ENCODE measurements at regions not wholly inside any gene's neighbourhood (a gene's known extent, or its start where the extent isn't known, plus 50 kb on each side); places are given as distances from the start of the nearest gene placed in this dataset.

- DNase-seq (ENCODE audit: low spot score), result no peak
- ChIA-PET CTCF (no interaction called here), POLR2A (ENCODE audit: low non-redundant PET) (no interaction called here)
- H3K27ac ChIP-seq, result no peak overlapping the region
- no peak for TF ChIP-seq CTCF (conservative IDR thresholded peaks at IDR 0.05; ENCODE audit: low read depth)
Measured at GRCh38 chr6:37105148-37106050, 64.6 kb upstream of the PIM1 start.

- CTCF ChIA-PET, result no interaction called here
- POLR2A ChIA-PET (ENCODE audit: low non-redundant PET), result no interaction called here
- no peak for TF ChIP-seq CTCF (conservative IDR thresholded peaks at IDR 0.05; ENCODE audit: low read depth)
- H3K27ac ChIP-seq, result no peak overlapping the region
- DNase-seq (ENCODE audit: low spot score), result no peak
Measured at GRCh38 chr6:37106051-37106363, 63.9 kb upstream of the PIM1 start.

- DNase-seq (ENCODE audit: low spot score), result no peak
- no peak overlapping the region for H3K27ac ChIP-seq
- no peak for TF ChIP-seq CTCF (conservative IDR thresholded peaks at IDR 0.05; ENCODE audit: low read depth)
- ChIA-PET CTCF (no interaction called here), POLR2A (ENCODE audit: low non-redundant PET) (no interaction called here)
Measured at GRCh38 chr6:37106554-37106953, 63.4 kb upstream of the PIM1 start.

- TF ChIP-seq CTCF (conservative IDR thresholded peaks at IDR 0.05; ENCODE audit: low read depth), result no peak
- DNase-seq (ENCODE audit: low spot score), result no peak
- H3K27ac ChIP-seq, result no peak overlapping the region
- CTCF ChIA-PET, result no interaction called here
- POLR2A ChIA-PET (ENCODE audit: low non-redundant PET), result no interaction called here
Measured at GRCh38 chr6:37106982-37107491, 62.9 kb upstream of the PIM1 start.

- no peak for TF ChIP-seq CTCF (conservative IDR thresholded peaks at IDR 0.05; ENCODE audit: low read depth)
- POLR2A ChIA-PET (ENCODE audit: low non-redundant PET), result no interaction called here
- H3K27ac ChIP-seq, result no peak overlapping the region
- CTCF ChIA-PET, result interaction anchor here (0.6 kb wide), 1 partner anchor 26 kb away, joined by 3 read pairs; no protein-coding TSS in a partner anchor
- DNase-seq (ENCODE audit: low spot score), result no peak
Measured at GRCh38 chr6:37109714-37110499, 60.0 kb upstream of the PIM1 start.

GRCh38 chr6:37110500-37111461 is 59.2 kb upstream of the PIM1 start:
- ChIA-PET CTCF (interaction anchor here (0.6 kb wide), 1 partner anchor 1694 kb away, joined by 3 read pairs; no protein-coding TSS in a partner anchor), POLR2A (ENCODE audit: low non-redundant PET) (no interaction called here)
- DNase-seq (ENCODE audit: low spot score), result no peak
- no peak for TF ChIP-seq CTCF (conservative IDR thresholded peaks at IDR 0.05; ENCODE audit: low read depth)
- H3K27ac ChIP-seq, result no peak overlapping the region

Measured in RWPE1 (cell line).